BLaER1 (cell line): ENCODE measurements at regions not wholly inside any gene's neighbourhood (a gene's known extent, or its start where the extent isn't known, plus 50 kb on each side); places are given as distances from the start of the nearest gene placed in this dataset.

ENCODE experiments used
- H3K27ac ChIP-seq: shearing (Covaris generic); formaldehyde crosslinking; 2 replicates; pipeline ENCODE4 v1.8.1; 2022
- H3K27me3 ChIP-seq: shearing (Covaris generic); formaldehyde crosslinking; 2 replicates; pipeline ENCODE4 v1.8.1; 2022
- H3K36me3 ChIP-seq: shearing (Covaris generic); formaldehyde crosslinking; 2 replicates; pipeline ENCODE4 v1.8.1; 2022
- H3K4me1 ChIP-seq: shearing (Covaris generic); formaldehyde crosslinking; 2 replicates; pipeline ENCODE4 v1.8.1; 2022
- H3K4me2 ChIP-seq: shearing (Covaris generic); formaldehyde crosslinking; 2 replicates; pipeline ENCODE4 v1.8.1; 2022
- H3K4me3 ChIP-seq: shearing (Covaris generic); formaldehyde crosslinking; 2 replicates; pipeline ENCODE4 v1.8.1; 2022
- H3K9ac ChIP-seq: shearing (Covaris generic); formaldehyde crosslinking; 2 replicates; pipeline ENCODE4 v1.8.1; 2022
- H3K9me3 ChIP-seq: shearing (Covaris generic); formaldehyde crosslinking; 2 replicates; pipeline ENCODE4 v1.8.1; 2022
- H4K20me1 ChIP-seq: shearing (Covaris generic); formaldehyde crosslinking; 2 replicates; pipeline ENCODE4 v1.8.1; 2022
- Cebpa-rat ChIP-seq: shearing (Covaris generic); IDR thresholded peaks from 2 replicates; pipeline ENCODE4 v1.8.1; 2022

- TF ChIP-seq Cebpa-rat = no peak
- no peak overlapping the region for H3K9ac ChIP-seq
- peaks cover 7% of the 10 kb centered on the region for H3K4me1 ChIP-seq
- no peaks in the 10 kb centered on the region for H3K27me3 ChIP-seq
- H4K20me1 ChIP-seq = no peaks in the 10 kb centered on the region
- no peak overlapping the region for H3K4me3 ChIP-seq
- no peak overlapping the region for H3K27ac ChIP-seq
- 0 out of 2 replicates have a peak overlapping the region, but pooled peaks have one; percentile 1 for H3K4me2 ChIP-seq
- H3K36me3 ChIP-seq = no peaks in the 10 kb centered on the region
- H3K9me3 ChIP-seq = no peaks in the 10 kb centered on the region
Observed at GRCh38 chr9:99601571-99602111, 220.0 kb upstream of the NR4A3 start.

- no peak overlapping the region for H3K27ac ChIP-seq
- H4K20me1 ChIP-seq = no peaks in the 10 kb centered on the region
- peaks cover 7% of the 10 kb centered on the region for H3K4me1 ChIP-seq
- no peaks in the 10 kb centered on the region for H3K9me3 ChIP-seq
- no peak for TF ChIP-seq Cebpa-rat
- H3K9ac ChIP-seq = no peak overlapping the region
- H3K27me3 ChIP-seq = no peaks in the 10 kb centered on the region
- H3K4me3 ChIP-seq = no peak overlapping the region
- H3K36me3 ChIP-seq = no peaks in the 10 kb centered on the region
- no peak overlapping the region for H3K4me2 ChIP-seq
Observed at GRCh38 chr9:99602854-99603253, 218.8 kb upstream of the NR4A3 start.

- Histone ChIP-seq H3K9ac (no peak overlapping the region), H3K9me3 (no peaks in the 10 kb centered on the region), H4K20me1 (no peaks in the 10 kb centered on the region), H3K4me1 (peaks cover 7% of the 10 kb centered on the region), H3K27ac (no peak overlapping the region), H3K27me3 (no peaks in the 10 kb centered on the region), H3K36me3 (no peaks in the 10 kb centered on the region), H3K4me3 (no peak overlapping the region), H3K4me2 (no peak overlapping the region)
- no peak for TF ChIP-seq Cebpa-rat
Observed at GRCh38 chr9:99605016-99605743, 216.5 kb upstream of the NR4A3 start.

GRCh38 chr9:99606296-99606695 lies 215.4 kb upstream of the NR4A3 start:
- Histone ChIP-seq H3K9ac (no peak overlapping the region), H3K9me3 (no peaks in the 10 kb centered on the region), H3K36me3 (no peaks in the 10 kb centered on the region), H3K4me2 (no peak overlapping the region), H4K20me1 (no peaks in the 10 kb centered on the region), H3K27me3 (no peaks in the 10 kb centered on the region), H3K27ac (no peak overlapping the region), H3K4me1 (peaks cover 5% of the 10 kb centered on the region), H3K4me3 (no peak overlapping the region)
- TF ChIP-seq Cebpa-rat = no peak

GRCh38 chr9:99606957-99607356 lies 214.7 kb upstream of the NR4A3 start:
- TF ChIP-seq Cebpa-rat = no peak
- Histone ChIP-seq H3K4me2 (no peak overlapping the region), H3K36me3 (no peaks in the 10 kb centered on the region), H3K4me3 (no peak overlapping the region), H3K4me1 (no peaks in the 10 kb centered on the region), H4K20me1 (no peaks in the 10 kb centered on the region), H3K9me3 (no peaks in the 10 kb centered on the region), H3K27ac (no peak overlapping the region), H3K9ac (no peak overlapping the region), H3K27me3 (no peaks in the 10 kb centered on the region)

- Histone ChIP-seq H3K4me1 (no peaks in the 10 kb centered on the region), H4K20me1 (no peaks in the 10 kb centered on the region), H3K9ac (no peak overlapping the region), H3K9me3 (no peaks in the 10 kb centered on the region), H3K4me2 (no peak overlapping the region), H3K27ac (no peak overlapping the region), H3K27me3 (no peaks in the 10 kb centered on the region), H3K4me3 (no peak overlapping the region), H3K36me3 (no peaks in the 10 kb centered on the region)
- TF ChIP-seq Cebpa-rat = no peak
Observed at GRCh38 chr9:99607842-99608448, 213.7 kb upstream of the NR4A3 start.

GRCh38 chr9:99614341-99614740 lies 207.3 kb upstream of the NR4A3 start:
- Histone ChIP-seq H4K20me1 (no peaks in the 10 kb centered on the region), H3K9me3 (no peaks in the 10 kb centered on the region), H3K27ac (no peak overlapping the region), H3K4me2 (no peak overlapping the region), H3K4me1 (no peaks in the 10 kb centered on the region), H3K27me3 (no peaks in the 10 kb centered on the region), H3K36me3 (no peaks in the 10 kb centered on the region), H3K9ac (no peak overlapping the region), H3K4me3 (no peak overlapping the region)
- no peak for TF ChIP-seq Cebpa-rat

GRCh38 chr9:99621040-99621439 lies 200.6 kb upstream of the NR4A3 start:
- no peak overlapping the region for H3K4me3 ChIP-seq
- no peak overlapping the region for H3K9ac ChIP-seq
- H3K36me3 ChIP-seq = no peaks in the 10 kb centered on the region
- no peak overlapping the region for H3K4me2 ChIP-seq
- no peak for TF ChIP-seq Cebpa-rat
- H3K9me3 ChIP-seq = no peaks in the 10 kb centered on the region
- H3K27me3 ChIP-seq = no peaks in the 10 kb centered on the region
- H3K4me1 ChIP-seq = no peaks in the 10 kb centered on the region
- no peak overlapping the region for H3K27ac ChIP-seq
- no peaks in the 10 kb centered on the region for H4K20me1 ChIP-seq

GRCh38 chr9:99622679-99623078 lies 199.0 kb upstream of the NR4A3 start:
- Histone ChIP-seq H4K20me1 (no peaks in the 10 kb centered on the region), H3K27ac (no peak overlapping the region), H3K9me3 (no peaks in the 10 kb centered on the region), H3K9ac (no peak overlapping the region), H3K4me1 (no peaks in the 10 kb centered on the region), H3K36me3 (no peaks in the 10 kb centered on the region), H3K4me3 (no peak overlapping the region), H3K27me3 (no peaks in the 10 kb centered on the region), H3K4me2 (no peak overlapping the region)
- no peak for TF ChIP-seq Cebpa-rat

GRCh38 chr9:99623780-99624364 lies 197.8 kb upstream of the NR4A3 start:
- Histone ChIP-seq H3K27me3 (no peaks in the 10 kb centered on the region), H3K4me3 (no peak overlapping the region), H3K4me1 (no peaks in the 10 kb centered on the region), H3K36me3 (no peaks in the 10 kb centered on the region), H4K20me1 (no peaks in the 10 kb centered on the region), H3K27ac (no peak overlapping the region), H3K9ac (no peak overlapping the region), H3K4me2 (no peak overlapping the region), H3K9me3 (no peaks in the 10 kb centered on the region)
- no peak for TF ChIP-seq Cebpa-rat
